Upper lobe of left lung (tissue), 4 donors: ENCODE measurements at regions not wholly inside any gene's neighbourhood (a gene's known extent, or its start where the extent isn't known, plus 50 kb on each side); places are given as distances from the start of the nearest gene placed in this dataset.

ENCODE experiments used
- CTCF ChIP-seq, 6 experiments: fragments of 450-650 bp in 4 of 6; fragments of 200-600 bp in 2 of 6; sonication (generic) in 2 of 6; IDR thresholded peaks; one replicate each; pipeline ENCODE4 v1.5.1; 2016 to 2019; ENCODE audit warnings: antibody characterized with exemption in 6 of 6
- EP300 ChIP-seq, 4 donors: sonication (generic); formaldehyde crosslinking; IDR thresholded peaks; one replicate each; pipeline ENCODE4 v1.5.1; 2017; ENCODE audit warnings: antibody characterized with exemption in 4 of 4, control low read depth in 2 of 4
- POLR2AphosphoS5 ChIP-seq, 2 donors: sonication (generic); formaldehyde crosslinking; IDR thresholded peaks; one replicate each; pipeline ENCODE4 v1.5.1; 2017; ENCODE audit warnings: antibody characterized with exemption in 2 of 2

GRCh38 chr20:40100261-40100660 is 588.8 kb downstream of the MAFB start:
- TF ChIP-seq CTCF (IDR thresholded peaks at IDR 0.05) (no peak), POLR2AphosphoS5 (IDR thresholded peaks at IDR 0.05) (no peak), EP300 (IDR thresholded peaks at IDR 0.05) (no peak)
